HG02852 (cell line): ENCODE measurements at regions not wholly inside any gene's neighbourhood (a gene's known extent, or its start where the extent isn't known, plus 50 kb on each side); places are given as distances from the start of the nearest gene placed in this dataset.
A peak's percentile ranks its signal among the peaks of the same experiment; 100 is the strongest.
"Not testable (repeated sequence)": the region's sequence is repeated elsewhere in the genome, so short reads cannot be mapped to it uniquely, and the experiment has no call there.

Source experiments
- ATAC-seq: cut with Tn5 transposase; IDR thresholded peaks from one replicate; pipeline ENCODE4 v1.9.1; 2021; ENCODE audit warnings: mild to moderate bottlenecking, moderate library complexity; ENCODE audit not compliant: unreplicated experiment

- ATAC-seq = no peak
Measured at GRCh38 chr2:221999717-222000116, 299.1 kb downstream of the PAX3 start.

GRCh38 chr2:221999166-221999565 is 299.6 kb downstream of the PAX3 start:
- ATAC-seq = no peak

GRCh38 chr2:221997683-221998082 is 301.1 kb downstream of the PAX3 start:
- ATAC-seq = no peak

GRCh38 chr2:221997100-221997499 is 301.7 kb downstream of the PAX3 start:
- ATAC-seq = no peak

- no peak for ATAC-seq
Measured at GRCh38 chr2:221994926-221995325, 303.9 kb downstream of the PAX3 start.

GRCh38 chr2:221984376-221984775 is 314.4 kb downstream of the PAX3 start:
- not testable (repeated sequence) for ATAC-seq

GRCh38 chr2:221981912-221982470 is 316.8 kb downstream of the PAX3 start:
- ATAC-seq = no peak

GRCh38 chr2:221975151-221975550 is 323.6 kb downstream of the PAX3 start:
- no peak for ATAC-seq

GRCh38 chr2:221973902-221974301 is 324.9 kb downstream of the PAX3 start:
- no peak for ATAC-seq

- ATAC-seq = no peak
Measured at GRCh38 chr2:221973502-221973901, 325.3 kb downstream of the PAX3 start.

GRCh38 chr2:221972813-221973478 is 325.9 kb downstream of the PAX3 start:
- no peak for ATAC-seq

- no peak for ATAC-seq
Measured at GRCh38 chr2:221970389-221970788, 328.4 kb downstream of the PAX3 start.

GRCh38 chr2:221969830-221970144 is 329.0 kb downstream of the PAX3 start:
- no peak for ATAC-seq

GRCh38 chr2:221969087-221969829 is 329.5 kb downstream of the PAX3 start:
- peak; percentile 68 for ATAC-seq

- ATAC-seq = no peak
Measured at GRCh38 chr2:221962186-221962585, 336.6 kb downstream of the PAX3 start.

GRCh38 chr2:221961561-221961960 is 337.2 kb downstream of the PAX3 start:
- no peak for ATAC-seq

GRCh38 chr2:221958224-221958623 is 340.6 kb downstream of the PAX3 start:
- no peak for ATAC-seq

- no peak for ATAC-seq
Measured at GRCh38 chr2:221948076-221948475, 350.7 kb downstream of the PAX3 start.

GRCh38 chr2:221944452-221944851 is 354.3 kb downstream of the PAX3 start:
- not testable (repeated sequence) for ATAC-seq

GRCh38 chr2:221943076-221943810 is 355.6 kb downstream of the PAX3 start:
- no peak for ATAC-seq

- no peak for ATAC-seq
Measured at GRCh38 chr2:221931251-221931991, 359.3 kb upstream of the EPHA4 start.
